HEK293 (cell line): ENCODE measurements at regions not wholly inside any gene's neighbourhood (a gene's known extent, or its start where the extent isn't known, plus 50 kb on each side); places are given as distances from the start of the nearest gene placed in this dataset.

Experiments
- CTCF ChIA-PET: fragments of 350-600 bp; formaldehyde crosslinking; extraction: SDS; loops from one replicate; lab custom pipeline; 2021; ENCODE audit warnings: antibody characterized with exemption; lab: Yijun Ruan, JAX
- POLR2A ChIA-PET: fragments of 300-600 bp; formaldehyde crosslinking; extraction: SDS; loops from one replicate; lab custom pipeline; 2020; ENCODE audit warnings: antibody characterized with exemption, inconsistent platforms; lab: Yijun Ruan, JAX
- H3K27ac ChIP-seq: fragments of 200-500 bp; sonication (Bioruptor generic); 2 replicates; pipeline ENCODE4 v1.5.1; 2014; ENCODE audit warnings: low read depth, low read length, control low read depth, inconsistent platforms; ENCODE audit errors: extremely low read depth
- H3K36me3 ChIP-seq, 2 experiments: fragments of 200-500 bp in 1 of 2; sonication (Bioruptor generic) in 1 of 2; 1 replicate in 1 of 2; 2 replicates in 1 of 2; pipeline ENCODE4 v1.5.1; 2014 to 2017; ENCODE audit warnings: inconsistent platforms in 2 of 2, low read length in 2 of 2; ENCODE audit not compliant: control insufficient read depth in 2 of 2, insufficient read depth in 1 of 2
- H3K4me1 ChIP-seq: fragments of 200-500 bp; sonication (Bioruptor generic); 2 replicates; pipeline ENCODE4 v1.5.1; 2014; ENCODE audit warnings: mild to moderate bottlenecking, low read length, inconsistent platforms; ENCODE audit not compliant: control insufficient read depth, insufficient read depth
- H3K4me3 ChIP-seq: 2 replicates; pipeline ENCODE4 v1.5.1; 2011; ENCODE audit warnings: low read depth, mild to moderate bottlenecking, control low read depth, low read length, moderate library complexity
- H3K9me3 ChIP-seq: fragments of 200-500 bp; sonication (Bioruptor generic); 2 replicates; pipeline ENCODE4 v1.5.1; 2014; ENCODE audit warnings: low read depth, low read length, inconsistent platforms; ENCODE audit not compliant: control insufficient read depth, insufficient read depth
- AEBP2 ChIP-seq: fragments of 450-650 bp; formaldehyde crosslinking; IDR thresholded peaks from 2 replicates; pipeline ENCODE4 v1.5.1; 2016; ENCODE audit warnings: missing biosample characterization, missing genetic modification characterization, borderline replicate concordance
- BCL11B ChIP-seq: fragments of 450-650 bp; formaldehyde crosslinking; IDR thresholded peaks from 2 replicates; pipeline ENCODE4 v1.5.1; 2016; ENCODE audit warnings: low read depth, missing biosample characterization, missing genetic modification characterization
- IKZF3 ChIP-seq: fragments of 450-650 bp; IDR thresholded peaks from 2 replicates; pipeline ENCODE4 v1.5.0; 2018; ENCODE audit warnings: missing biosample characterization, mild to moderate bottlenecking, missing genetic modification characterization, moderate library complexity
- INSM2 ChIP-seq: fragments of 450-650 bp; formaldehyde crosslinking; IDR thresholded peaks from 2 replicates; pipeline ENCODE4 v1.5.1; 2016; ENCODE audit warnings: missing biosample characterization, missing genetic modification characterization
- MEIS1 ChIP-seq: sonication (generic); formaldehyde crosslinking; IDR thresholded peaks from 2 replicates; pipeline ENCODE4 v1.8.1; 2022; ENCODE audit warnings: missing genetic modification reagents, mild to moderate bottlenecking, borderline replicate concordance
- OVOL3 ChIP-seq: fragments of 450-650 bp; formaldehyde crosslinking; IDR thresholded peaks from 2 replicates; pipeline ENCODE4 v1.5.1; 2016; ENCODE audit warnings: missing biosample characterization, missing genetic modification characterization
- YY2 ChIP-seq: fragments of 450-650 bp; formaldehyde crosslinking; IDR thresholded peaks from 2 replicates; pipeline ENCODE4 v1.5.1; 2016; ENCODE audit warnings: missing biosample characterization, missing genetic modification characterization
- ZBTB6 ChIP-seq: fragments of 450-650 bp; formaldehyde crosslinking; IDR thresholded peaks from 2 replicates; pipeline ENCODE4 v1.5.1; 2017; ENCODE audit warnings: missing biosample characterization, missing genetic modification characterization
- ZBTB8A ChIP-seq: fragments of 450-650 bp; formaldehyde crosslinking; IDR thresholded peaks from 2 replicates; pipeline ENCODE4 v1.5.1; 2016; ENCODE audit warnings: missing biosample characterization, missing genetic modification characterization
- ZEB2 ChIP-seq: fragments of 450-650 bp; formaldehyde crosslinking; IDR thresholded peaks from 2 replicates; pipeline ENCODE4 v1.5.1; 2016; ENCODE audit warnings: missing biosample characterization, missing genetic modification characterization
- ZNF146 ChIP-seq: fragments of 450-650 bp; formaldehyde crosslinking; IDR thresholded peaks from 2 replicates; pipeline ENCODE4 v1.5.1; 2016; ENCODE audit warnings: missing biosample characterization, missing genetic modification characterization
- ZNF157 ChIP-seq: fragments of 450-650 bp; formaldehyde crosslinking; IDR thresholded peaks from 2 replicates; pipeline ENCODE4 v1.5.1; 2016; ENCODE audit warnings: missing biosample characterization, missing genetic modification characterization
- ZNF16 ChIP-seq: fragments of 450-650 bp; formaldehyde crosslinking; IDR thresholded peaks from 2 replicates; pipeline ENCODE4 v1.5.1; 2016; ENCODE audit warnings: low read depth, missing biosample characterization, missing genetic modification characterization
- ZNF2 ChIP-seq: fragments of 450-650 bp; formaldehyde crosslinking; IDR thresholded peaks from 2 replicates; pipeline ENCODE4 v1.5.1; 2016; ENCODE audit warnings: missing biosample characterization, missing genetic modification characterization
- ZNF202 ChIP-seq: fragments of 450-650 bp; formaldehyde crosslinking; IDR thresholded peaks from 2 replicates; pipeline ENCODE4 v1.5.1; 2016; ENCODE audit warnings: missing biosample characterization, missing genetic modification characterization, borderline replicate concordance
- ZNF211 ChIP-seq: fragments of 450-650 bp; formaldehyde crosslinking; IDR thresholded peaks from 2 replicates; pipeline ENCODE4 v1.5.1; 2016; ENCODE audit warnings: low read depth, missing biosample characterization, missing genetic modification characterization
- ZNF341 ChIP-seq: fragments of 450-650 bp; formaldehyde crosslinking; IDR thresholded peaks from 2 replicates; pipeline ENCODE4; 2016; ENCODE audit warnings: low read depth, missing biosample characterization, missing genetic modification characterization
- ZNF350 ChIP-seq: fragments of 450-650 bp; formaldehyde crosslinking; IDR thresholded peaks from 2 replicates; pipeline ENCODE4 v1.5.0; 2017; ENCODE audit warnings: missing biosample characterization, mild to moderate bottlenecking, missing genetic modification characterization
- ZNF362 ChIP-seq: fragments of 450-650 bp; formaldehyde crosslinking; IDR thresholded peaks from 2 replicates; pipeline ENCODE4 v1.5.1; 2016; ENCODE audit warnings: missing biosample characterization, missing genetic modification characterization
- ZNF37A ChIP-seq: fragments of 450-650 bp; IDR thresholded peaks from 2 replicates; pipeline ENCODE4 v1.5.1; 2018; ENCODE audit warnings: missing biosample characterization, missing genetic modification characterization
- ZNF449 ChIP-seq: fragments of 450-650 bp; formaldehyde crosslinking; IDR thresholded peaks from 2 replicates; pipeline ENCODE4 v1.5.1; 2017; ENCODE audit warnings: missing biosample characterization, mild to moderate bottlenecking, missing genetic modification characterization, moderate library complexity
- ZNF544 ChIP-seq: fragments of 450-650 bp; formaldehyde crosslinking; IDR thresholded peaks from 2 replicates; pipeline ENCODE4 v1.5.0; 2017; ENCODE audit warnings: missing biosample characterization, missing genetic modification characterization
- ZNF549 ChIP-seq: fragments of 450-650 bp; IDR thresholded peaks from 2 replicates; pipeline ENCODE4 v1.5.1; 2018; ENCODE audit warnings: missing biosample characterization, missing genetic modification characterization, mild to moderate bottlenecking, inconsistent platforms, moderate library complexity
- ZNF558 ChIP-seq: fragments of 450-650 bp; formaldehyde crosslinking; IDR thresholded peaks from 2 replicates; pipeline ENCODE4 v1.5.1; 2016; ENCODE audit warnings: missing biosample characterization, missing genetic modification characterization
- ZNF621 ChIP-seq: fragments of 450-650 bp; formaldehyde crosslinking; IDR thresholded peaks from 2 replicates; pipeline ENCODE4 v1.5.1; 2017; ENCODE audit warnings: missing biosample characterization, missing genetic modification characterization
- ZNF645 ChIP-seq: fragments of 450-650 bp; formaldehyde crosslinking; IDR thresholded peaks from 2 replicates; pipeline ENCODE4; 2016; ENCODE audit warnings: missing biosample characterization, missing genetic modification characterization
- ZNF654 ChIP-seq: fragments of 450-650 bp; formaldehyde crosslinking; IDR thresholded peaks from 2 replicates; pipeline ENCODE4 v1.5.1; 2016; ENCODE audit warnings: low read depth, missing biosample characterization, missing genetic modification characterization
- ZNF768 ChIP-seq: fragments of 450-650 bp; formaldehyde crosslinking; IDR thresholded peaks from 2 replicates; pipeline ENCODE4 v1.5.1; 2018; ENCODE audit warnings: missing biosample characterization, mild to moderate bottlenecking, missing genetic modification characterization
- ZNF837 ChIP-seq: fragments of 450-650 bp; formaldehyde crosslinking; IDR thresholded peaks from 2 replicates; pipeline ENCODE4 v1.5.1; 2016; ENCODE audit warnings: missing biosample characterization, missing genetic modification characterization

GRCh38 chr6:85887461-85887860 lies 244.8 kb upstream of the SYNCRIP start (continued):
- TF ChIP-seq ZNF449 (tag by site-specific recombination) = no peak
- TF ChIP-seq AEBP2 (tag by site-specific recombination) = no peak
- TF ChIP-seq YY2 (tag by site-specific recombination) = no peak
- TF ChIP-seq, all 188 proteins: peak for 0

GRCh38 chr6:85868685-85869084 lies 226.0 kb upstream of the SYNCRIP start:
- Histone ChIP-seq H3K36me3 (no peaks in the 10 kb centered on the region), H3K9me3 (no peaks in the 10 kb centered on the region), H3K27ac (no peak overlapping the region)
- POLR2A ChIA-PET = no interaction called here
- TF ChIP-seq ZNF621 (tag by site-specific recombination) (no peak), ZNF157 (tag by site-specific recombination) (no peak), ZNF558 (tag by site-specific recombination) (no peak), IKZF3 (tag by site-specific recombination) (no peak), ZNF654 (tag by site-specific recombination) (no peak), ZNF549 (tag by site-specific recombination) (no peak), OVOL3 (tag by site-specific recombination) (no peak), MEIS1 (CRISPR knock-in tag) (no peak), ZNF645 (tag by site-specific recombination) (no peak), ZEB2 (no peak), ZBTB6 (tag by site-specific recombination) (no peak), ZNF544 (no peak), ZNF16 (no peak), ZNF341 (tag by site-specific recombination) (no peak), ZBTB8A (tag by site-specific recombination) (no peak), ZNF2 (tag by site-specific recombination) (no peak)
- TF ChIP-seq, all 188 proteins: peak for 0
- CTCF ChIA-PET = no interaction called here
- H3K4me3 ChIP-seq = no peak overlapping the region
- H3K4me1 ChIP-seq = no peaks in the 10 kb centered on the region

GRCh38 chr6:85867595-85867994 lies 224.9 kb upstream of the SYNCRIP start:
- H3K9me3 ChIP-seq = no peaks in the 10 kb centered on the region
- no peak overlapping the region for H3K4me3 ChIP-seq
- ChIA-PET CTCF (no interaction called here), POLR2A (no interaction called here)
- no peaks in the 10 kb centered on the region for H3K36me3 ChIP-seq
- no peak overlapping the region for H3K27ac ChIP-seq
- no peaks in the 10 kb centered on the region for H3K4me1 ChIP-seq
- TF ChIP-seq ZNF350 (tag by site-specific recombination) (no peak), ZNF211 (tag by site-specific recombination) (no peak), INSM2 (tag by site-specific recombination) (no peak), ZNF146 (tag by site-specific recombination) (no peak), ZNF202 (tag by site-specific recombination) (no peak), ZNF37A (tag by site-specific recombination) (no peak), ZNF837 (tag by site-specific recombination) (no peak), ZNF362 (tag by site-specific recombination) (no peak), BCL11B (no peak), ZNF558 (tag by site-specific recombination) (no peak), ZNF768 (tag by site-specific recombination) (no peak)
